ENCODE measurements at regions not wholly inside any gene's neighbourhood (a gene's known extent, or its start where the extent isn't known, plus 50 kb on each side); places are given as distances from the start of the nearest gene placed in this dataset.
"Not testable (repeated sequence)": the region's sequence is repeated elsewhere in the genome, so short reads cannot be mapped to it uniquely, and the experiment has no call there.

DNA sequence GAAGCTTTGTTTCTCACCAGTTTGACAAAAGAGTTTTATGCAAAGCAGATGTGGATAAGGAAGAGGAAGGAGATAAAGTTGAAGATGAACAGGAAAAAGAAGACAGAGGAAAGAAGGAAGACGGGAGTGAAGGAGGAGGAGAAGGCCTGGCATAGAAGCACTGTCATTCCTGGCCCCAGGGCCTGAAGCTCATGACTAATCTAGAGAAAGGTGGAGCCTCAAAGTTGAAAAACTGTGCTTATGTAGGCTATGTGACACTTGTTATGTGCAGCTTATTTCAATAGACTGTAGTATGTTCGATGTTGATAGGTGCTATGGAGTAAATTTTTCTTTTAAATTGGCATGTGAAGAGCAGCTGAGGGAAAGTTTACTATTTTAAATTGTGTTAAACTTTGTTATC, 1294.0 kb downstream of the CDH12 start:
- TF ChIP-seq EZH2phosphoT487 (IDR thresholded peaks at IDR 0.05; ENCODE audit: insufficient read depth, low read depth); EZH2 (IDR thresholded peaks at IDR 0.05; ENCODE audit: insufficient read depth, poor library complexity, severe bottlenecking): not testable (repeated sequence)
